GM12875 (cell line): ENCODE measurements at regions not wholly inside any gene's neighbourhood (a gene's known extent, or its start where the extent isn't known, plus 50 kb on each side); places are given as distances from the start of the nearest gene placed in this dataset.

Source experiments
- H3K4me3 ChIP-seq: one replicate; pipeline ENCODE4 v1.5.1; 2011; ENCODE audit warnings: low read depth, low read length, control low read depth
- CTCF ChIP-seq: IDR thresholded peaks from 2 replicates; pipeline ENCODE4 v1.5.1; 2011; ENCODE audit warnings: low read depth, mild to moderate bottlenecking, control low read depth, inconsistent platforms, low read length, moderate library complexity, borderline replicate concordance; ENCODE audit not compliant: insufficient read depth

DNA sequence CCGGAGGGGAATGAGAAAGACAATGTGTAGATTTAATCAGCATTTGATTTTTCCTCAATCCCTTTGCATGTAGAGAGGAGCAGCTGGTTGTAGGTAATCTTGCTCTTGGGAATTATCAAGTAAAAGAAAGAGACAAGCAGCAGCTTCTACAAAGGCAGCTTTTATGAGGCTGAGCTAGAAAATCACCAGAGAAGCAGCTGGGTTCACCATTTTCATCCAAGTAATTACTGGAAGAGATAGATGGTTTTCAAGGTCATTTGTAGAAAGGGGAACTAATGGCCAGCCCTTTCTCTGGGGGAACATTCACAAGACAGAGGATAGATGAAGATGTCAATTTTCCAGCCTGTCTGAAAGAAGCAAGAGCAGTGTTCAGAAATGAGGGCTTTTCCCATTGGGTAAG is 113.0 kb downstream of the RND3 start:
- no peak for TF ChIP-seq CTCF
- H3K4me3 ChIP-seq = no peak overlapping the region

DNA sequence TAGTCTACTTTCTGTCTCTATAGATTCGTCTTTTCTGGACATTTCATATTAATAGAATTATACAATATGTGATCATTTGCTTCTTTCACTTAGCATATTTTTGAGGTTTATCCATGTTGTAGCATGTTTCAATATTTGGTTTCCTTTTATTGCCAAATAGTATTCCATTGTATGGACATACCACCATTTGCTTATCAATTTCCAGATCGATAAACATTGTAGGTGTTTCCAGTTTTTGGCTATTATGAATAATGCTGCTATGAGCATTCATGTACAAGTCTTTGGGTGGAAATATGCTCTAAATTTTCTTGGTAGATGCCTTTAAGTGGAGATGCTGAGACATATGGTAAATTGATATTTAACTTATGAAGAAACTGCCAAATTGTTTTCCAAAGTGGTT is 114.1 kb downstream of the RND3 start:
- no peak for TF ChIP-seq CTCF
- H3K4me3 ChIP-seq = no peak overlapping the region

- H3K4me3 ChIP-seq = no peak overlapping the region
- no peak for TF ChIP-seq CTCF
Measured at GRCh38 chr2:150371044-150371818, 116.2 kb downstream of the RND3 start.

DNA sequence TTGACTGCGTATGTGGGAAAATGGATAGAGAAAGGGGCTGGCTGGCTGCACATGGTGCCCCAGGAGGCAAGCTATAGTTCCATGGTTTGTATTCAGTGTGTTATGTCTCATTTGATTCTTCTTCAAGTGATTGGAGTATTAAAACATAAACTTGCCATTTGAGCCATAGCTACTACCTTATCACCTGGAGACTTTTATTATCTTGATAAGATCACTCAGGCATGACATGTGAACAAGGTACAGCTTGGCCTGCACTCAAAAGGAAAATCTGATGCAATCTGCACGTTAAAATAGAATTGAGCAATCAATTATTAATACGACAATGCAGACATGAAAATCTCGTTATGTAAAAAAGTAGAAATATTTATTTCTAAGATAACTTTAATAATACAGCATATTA is 116.9 kb downstream of the RND3 start:
- H3K4me3 ChIP-seq = no peak overlapping the region
- no peak for TF ChIP-seq CTCF

- no peak for TF ChIP-seq CTCF
- no peak overlapping the region for H3K4me3 ChIP-seq
Measured at GRCh38 chr2:150369862-150370261, 117.6 kb downstream of the RND3 start.

DNA sequence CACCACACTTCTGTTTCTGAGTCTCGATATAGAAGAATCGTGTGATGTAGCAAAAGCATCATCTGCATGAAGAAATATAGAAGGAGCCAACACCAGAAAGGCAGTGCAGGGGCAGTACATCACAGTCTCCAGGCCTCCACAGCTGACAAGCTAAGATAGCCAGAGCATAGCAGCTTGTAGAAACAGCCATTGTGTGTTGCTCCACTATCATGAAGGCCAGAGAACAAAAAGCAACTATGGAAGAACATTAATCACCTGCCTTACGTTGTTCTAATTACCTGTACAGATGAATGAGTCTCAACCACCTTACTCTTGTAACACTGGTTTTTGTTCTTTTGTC is 129.0 kb downstream of the RND3 start:
- TF ChIP-seq CTCF = no peak
- no peak overlapping the region for H3K4me3 ChIP-seq

DNA sequence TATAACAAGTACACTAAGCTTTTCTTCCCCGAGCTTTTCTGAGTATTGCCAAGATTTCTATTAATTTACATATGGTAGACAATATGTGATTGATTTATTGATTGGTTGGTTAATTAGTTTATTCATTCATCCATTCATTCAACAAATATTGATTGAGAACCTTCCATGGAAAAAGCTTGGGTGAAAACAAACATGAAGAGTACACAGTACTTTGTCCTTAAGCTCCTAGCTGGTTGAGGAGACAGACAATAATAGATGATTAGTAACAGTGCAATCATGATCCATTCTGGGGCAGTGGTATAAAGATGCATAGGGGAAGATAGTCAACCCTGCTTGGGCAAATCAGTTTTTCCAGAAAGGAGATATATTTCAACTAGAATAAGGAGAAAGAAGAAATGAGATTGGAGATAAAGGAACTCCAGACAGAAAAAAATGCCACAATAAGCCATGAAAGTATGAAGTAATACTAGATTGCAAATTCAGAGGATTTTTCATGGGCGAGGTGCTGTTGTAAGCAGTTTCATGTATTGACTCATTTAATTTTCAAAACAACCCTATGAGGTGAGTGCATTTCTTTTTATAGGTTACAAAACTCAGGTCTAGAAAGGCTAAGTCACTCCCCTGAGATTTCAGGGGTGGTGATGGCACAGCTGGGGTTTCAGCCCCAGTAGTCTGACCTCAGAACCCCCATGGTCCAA is 129.5 kb downstream of the RND3 start:
- no peak overlapping the region for H3K4me3 ChIP-seq
- no peak for TF ChIP-seq CTCF
